ENCODE measurements at regions not wholly inside any gene's neighbourhood (a gene's known extent, or its start where the extent isn't known, plus 50 kb on each side); places are given as distances from the start of the nearest gene placed in this dataset.

- TF ChIP-seq GATA1 (IDR thresholded peaks at IDR 0.05; ENCODE audit: low read depth, low read length) (no peak), POLR2A (IDR thresholded peaks at IDR 0.05; ENCODE audit: low read length) (no peak)
- no peak for DNase-seq
Measured at GRCh38 chr11:115684699-115685098, 180.5 kb upstream of the CADM1 start.

- no peak for DNase-seq
- TF ChIP-seq POLR2A (IDR thresholded peaks at IDR 0.05; ENCODE audit: low read length) = no peak
- TF ChIP-seq GATA1 (IDR thresholded peaks at IDR 0.05; ENCODE audit: low read depth, low read length) = no peak
Measured at GRCh38 chr11:115684135-115684534, 179.9 kb upstream of the CADM1 start.

DNA sequence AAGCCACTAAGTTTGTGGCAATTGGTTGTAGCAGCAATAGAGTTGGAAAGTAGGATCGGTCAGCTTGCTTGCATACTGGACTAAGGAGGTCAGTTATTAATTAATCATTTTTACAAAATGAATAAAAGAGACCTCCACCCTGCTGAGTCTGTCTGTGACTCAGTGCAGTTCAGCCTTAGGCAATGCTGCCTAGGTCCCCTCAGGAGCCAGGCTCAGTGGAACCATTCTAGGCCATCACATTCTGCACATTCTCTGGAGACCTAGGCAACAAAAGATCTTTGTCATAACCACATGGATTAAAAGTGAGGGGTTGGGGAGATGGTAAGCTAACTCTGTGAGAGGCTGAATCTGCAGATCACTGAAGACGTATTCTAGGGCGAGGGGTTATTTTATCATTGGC is 178.7 kb upstream of the CADM1 start:
- TF ChIP-seq GATA1 (IDR thresholded peaks at IDR 0.05; ENCODE audit: low read depth, low read length) (no peak), POLR2A (IDR thresholded peaks at IDR 0.05; ENCODE audit: low read length) (no peak)

GRCh38 chr11:115682101-115682500 is 177.9 kb upstream of the CADM1 start:
- TF ChIP-seq POLR2A (IDR thresholded peaks at IDR 0.05; ENCODE audit: low read length) = no peak
- TF ChIP-seq GATA1 (IDR thresholded peaks at IDR 0.05; ENCODE audit: low read depth, low read length) = no peak
- no peak for DNase-seq

More for the DNA sequence above, 178.7 kb upstream of the CADM1 start:
- no peak for DNase-seq

- TF ChIP-seq POLR2A (IDR thresholded peaks at IDR 0.05; ENCODE audit: low read length) (no peak), GATA1 (IDR thresholded peaks at IDR 0.05; ENCODE audit: low read depth, low read length) (no peak)
- DNase-seq = no peak
Measured at GRCh38 chr11:115679945-115680344, 175.7 kb upstream of the CADM1 start.

GRCh38 chr11:115678942-115679341 is 174.7 kb upstream of the CADM1 start:
- TF ChIP-seq POLR2A (IDR thresholded peaks at IDR 0.05; ENCODE audit: low read length) = no peak
- no peak for TF ChIP-seq GATA1 (IDR thresholded peaks at IDR 0.05; ENCODE audit: low read depth, low read length)
- no peak for DNase-seq

GRCh38 chr11:115677190-115677589 is 173.0 kb upstream of the CADM1 start:
- no peak for TF ChIP-seq POLR2A (IDR thresholded peaks at IDR 0.05; ENCODE audit: low read length)
- TF ChIP-seq GATA1 (IDR thresholded peaks at IDR 0.05; ENCODE audit: low read depth, low read length) = no peak

DNA sequence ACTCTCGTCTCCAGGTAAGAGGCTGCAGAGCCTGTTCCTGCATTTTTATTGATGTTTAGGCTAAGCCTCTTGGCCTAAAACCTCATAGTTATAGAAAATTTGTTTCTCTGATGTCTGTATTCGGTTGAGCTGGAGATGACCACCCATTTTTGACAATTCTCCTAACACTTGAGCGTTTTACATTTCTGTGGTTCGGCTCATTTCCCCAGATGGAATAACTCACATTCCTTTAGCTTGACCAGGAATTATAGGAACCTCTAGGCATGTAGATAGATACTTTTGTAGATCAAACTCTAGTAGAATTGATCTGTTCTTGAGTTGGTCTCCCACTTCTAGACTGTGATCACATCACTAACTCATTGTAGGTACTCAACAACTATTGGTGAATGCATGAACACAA is 172.6 kb upstream of the CADM1 start:
- DNase-seq = no peak
- no peak for TF ChIP-seq POLR2A (IDR thresholded peaks at IDR 0.05; ENCODE audit: low read length)
- TF ChIP-seq GATA1 (IDR thresholded peaks at IDR 0.05; ENCODE audit: low read depth, low read length) = no peak

More at GRCh38 chr11:115677190-115677589, 173.0 kb upstream of the CADM1 start:
- DNase-seq = no peak

DNA sequence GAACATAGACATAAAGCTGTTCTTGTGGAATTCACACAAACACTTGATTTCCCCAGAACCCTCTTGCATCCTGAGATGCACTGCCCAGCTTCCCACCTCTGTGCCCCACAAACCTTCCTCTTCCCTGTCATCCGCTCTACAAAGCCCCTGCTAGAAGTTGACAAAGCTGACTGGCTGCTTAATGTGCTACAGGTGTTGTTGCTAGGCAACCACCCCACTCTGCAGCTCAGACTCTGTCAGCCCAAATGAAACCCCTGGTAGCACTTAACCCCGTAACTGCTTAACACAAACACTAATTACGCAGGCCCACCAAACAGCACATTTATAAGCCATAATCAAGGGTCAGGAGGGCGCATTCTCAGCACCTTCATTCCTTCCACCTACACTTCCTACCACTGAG is 172.0 kb upstream of the CADM1 start:
- DNase-seq = no peak

DNA sequence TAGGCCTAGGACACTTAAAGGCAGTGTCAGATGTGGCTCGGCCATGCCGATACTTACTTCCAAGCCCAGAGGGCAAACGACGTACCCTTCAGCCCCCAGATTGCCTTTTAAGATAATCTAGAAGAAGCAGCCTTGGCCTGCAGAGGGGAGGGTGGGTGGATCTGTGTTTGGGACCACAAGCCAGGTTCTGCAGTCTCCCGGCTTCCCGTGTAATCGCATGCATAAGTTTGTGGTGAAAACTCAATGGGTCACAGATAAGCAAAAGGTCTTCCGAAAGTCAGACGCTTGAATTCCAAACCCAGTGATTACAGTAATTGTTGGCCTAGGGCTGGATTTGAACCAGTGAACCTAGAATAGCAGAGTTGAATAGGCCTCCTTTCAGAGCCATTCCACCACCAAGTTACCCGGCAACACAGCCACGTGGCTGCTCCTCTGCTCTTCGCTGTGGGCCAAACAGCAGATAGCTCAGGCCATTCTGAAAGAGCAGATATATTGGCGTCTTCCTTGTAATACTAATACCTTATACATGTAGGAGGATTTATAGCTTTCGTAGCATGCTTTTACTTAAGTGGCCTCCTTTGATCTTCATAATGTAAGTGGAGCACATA is 170.8 kb upstream of the CADM1 start:
- no peak for TF ChIP-seq GATA1 (IDR thresholded peaks at IDR 0.05; ENCODE audit: low read depth, low read length)
- no peak for TF ChIP-seq POLR2A (IDR thresholded peaks at IDR 0.05; ENCODE audit: low read length)
- no peak for DNase-seq

More for the DNA sequence above, 172.0 kb upstream of the CADM1 start:
- no peak for TF ChIP-seq GATA1 (IDR thresholded peaks at IDR 0.05; ENCODE audit: low read depth, low read length)
- no peak for TF ChIP-seq POLR2A (IDR thresholded peaks at IDR 0.05; ENCODE audit: low read length)

DNA sequence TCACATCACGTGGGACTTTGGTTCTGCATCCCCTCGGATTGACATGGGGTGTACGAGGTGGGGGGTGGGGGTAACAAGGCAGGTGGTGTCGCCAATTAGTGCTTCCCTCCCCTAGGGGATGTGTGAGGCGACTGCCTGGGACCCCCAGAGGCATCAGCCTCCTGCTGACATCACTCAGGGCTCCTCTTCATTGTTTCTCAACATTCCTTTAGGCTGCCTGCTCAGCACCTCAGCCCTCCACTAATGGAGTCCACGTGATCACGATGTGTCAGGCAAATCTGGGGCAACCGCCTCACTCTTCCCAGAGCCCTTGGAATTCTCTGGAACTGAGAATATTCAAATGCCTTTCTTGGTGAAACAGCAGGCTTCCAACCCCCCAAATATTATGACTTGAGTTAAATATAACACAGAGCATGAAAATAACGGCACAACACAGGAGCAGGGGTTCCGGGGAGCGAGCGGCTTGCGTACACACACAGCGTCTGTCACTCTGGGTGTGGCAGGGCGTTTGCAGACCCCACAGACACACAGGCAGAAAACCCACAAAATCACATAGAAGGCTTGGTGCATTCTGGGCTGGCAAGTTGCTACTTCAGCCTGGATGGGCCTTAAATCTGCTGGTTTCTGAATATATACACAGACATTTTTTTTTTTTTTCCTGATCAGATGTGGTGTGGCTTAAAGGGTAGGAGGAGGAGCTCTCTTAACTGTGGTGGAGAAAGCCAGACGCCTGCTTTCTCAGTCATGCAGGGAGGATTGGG is 170.1 kb upstream of the CADM1 start:
- DNase-seq = no peak
- no peak for TF ChIP-seq GATA1 (IDR thresholded peaks at IDR 0.05; ENCODE audit: low read depth, low read length)
- TF ChIP-seq POLR2A (IDR thresholded peaks at IDR 0.05; ENCODE audit: low read length) = no peak

DNA sequence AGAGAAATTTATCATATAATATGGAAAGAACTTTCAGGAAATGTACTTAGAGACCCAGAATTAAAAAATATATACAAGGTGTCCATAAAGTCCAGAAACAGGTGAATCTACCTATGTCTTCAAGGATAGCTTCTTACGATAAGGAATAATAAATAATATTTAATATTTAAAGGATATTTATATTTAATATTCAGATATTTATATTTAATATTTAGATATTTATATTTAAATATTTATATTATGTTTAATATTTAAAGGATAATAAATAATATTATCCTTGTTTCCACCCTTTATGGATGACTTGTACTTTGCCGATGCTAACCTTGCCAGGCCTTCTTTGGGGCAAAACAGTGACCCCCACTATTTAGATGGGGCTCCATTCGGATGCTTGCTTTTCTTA is 169.5 kb upstream of the CADM1 start:
- no peak for DNase-seq
- TF ChIP-seq GATA1 (IDR thresholded peaks at IDR 0.05; ENCODE audit: low read depth, low read length) (no peak), POLR2A (IDR thresholded peaks at IDR 0.05; ENCODE audit: low read length) (no peak)

GRCh38 chr11:115672999-115673411 is 168.8 kb upstream of the CADM1 start:
- TF ChIP-seq GATA1 (IDR thresholded peaks at IDR 0.05; ENCODE audit: low read depth, low read length) = no peak
- no peak for TF ChIP-seq POLR2A (IDR thresholded peaks at IDR 0.05; ENCODE audit: low read length)
- no peak for DNase-seq

- TF ChIP-seq GATA1 (IDR thresholded peaks at IDR 0.05; ENCODE audit: low read depth, low read length) = no peak
- no peak for TF ChIP-seq POLR2A (IDR thresholded peaks at IDR 0.05; ENCODE audit: low read length)
- no peak for DNase-seq
Measured at GRCh38 chr11:115672412-115672811, 168.2 kb upstream of the CADM1 start.

All from erythroblast (primary cell).